A673 (cell line): ENCODE measurements at regions not wholly inside any gene's neighbourhood (a gene's known extent, or its start where the extent isn't known, plus 50 kb on each side); places are given as distances from the start of the nearest gene placed in this dataset.

Experiments
- BruUV-seq: library from RNA; stranded (reverse); fragments of 400-500 nt; replicated peaks from 2 replicates; lab custom pipeline; 2021; lab: Mats Ljungman, UMichigan
- CTCF ChIA-PET: fragments of 300-600 bp; sonication (Branson Sonifier 250); formaldehyde crosslinking; loops from one replicate; lab custom pipeline; 2022; ENCODE audit warnings: antibody characterized with exemption; lab: Charles Lee
- POLR2A ChIA-PET: fragments of 300-600 bp; sonication (Branson Sonifier 250); formaldehyde crosslinking; loops from one replicate; lab custom pipeline; 2022; ENCODE audit warnings: antibody characterized with exemption; ENCODE audit not compliant: low non-redundant PET; lab: Charles Lee
- DNase-seq: peaks from one replicate; pipeline ENCODE4 v3.0.0-alpha.2; 2015; ENCODE audit warnings: low spot score
- H3K27ac ChIP-seq: fragments of 200-600 bp; sonication (generic); 2 replicates; pipeline ENCODE4 v1.5.1; 2016; ENCODE audit warnings: mixed run types, low read depth, mild to moderate bottlenecking, mixed read lengths, antibody characterized with exemption, low read length; ENCODE audit not compliant: poor library complexity, severe bottlenecking
- H3K27me3 ChIP-seq: fragments of 200-600 bp; sonication (generic); replicated peaks from 2 replicates; pipeline ENCODE4 v1.6.1; 2017; ENCODE audit warnings: mixed run types, low read depth, mild to moderate bottlenecking, mixed read lengths, antibody characterized with exemption, low read length; ENCODE audit not compliant: insufficient read depth, poor library complexity
- H3K36me3 ChIP-seq: fragments of 200-600 bp; sonication (generic); 2 replicates; pipeline ENCODE4 v1.6.1; 2016; ENCODE audit warnings: mixed run types, mild to moderate bottlenecking, mixed read lengths, antibody characterized with exemption, low read length; ENCODE audit not compliant: insufficient read depth, poor library complexity, severe bottlenecking
- H3K4me1 ChIP-seq: fragments of 200-600 bp; sonication (generic); 2 replicates; pipeline ENCODE4 v1.6.1; 2017; ENCODE audit warnings: mixed run types, mild to moderate bottlenecking, mixed read lengths, antibody characterized with exemption, low read length; ENCODE audit not compliant: insufficient read depth, poor library complexity, severe bottlenecking
- H3K4me3 ChIP-seq: fragments of 200-600 bp; sonication (generic); 2 replicates; pipeline ENCODE4 v1.5.1; 2016; ENCODE audit warnings: low read depth, mixed run types, mild to moderate bottlenecking, mixed read lengths, low read length; ENCODE audit not compliant: poor library complexity, severe bottlenecking
- H3K9me3 ChIP-seq: fragments of 200-600 bp; sonication (generic); 2 replicates; pipeline ENCODE4 v1.6.1; 2016; ENCODE audit warnings: mixed run types, low read depth, mild to moderate bottlenecking, mixed read lengths, antibody characterized with exemption, low read length; ENCODE audit not compliant: poor library complexity, severe bottlenecking
- EZH2 ChIP-seq: fragments of 200-600 bp; sonication (generic); IDR thresholded peaks from 2 replicates; pipeline ENCODE4 v1.6.1; 2017; ENCODE audit warnings: borderline replicate concordance, low read depth, mild to moderate bottlenecking, mixed read lengths, antibody characterized with exemption, low read length; ENCODE audit not compliant: poor library complexity, severe bottlenecking
- intact Hi-C: fragments of 100-400 bp; cut with micrococcal nuclease; formaldehyde crosslinking; loops from one replicate; pipeline ENCODE4 v1.10.0; 2022; ENCODE audit not compliant: unreplicated experiment
- TF ChIP-seq, protein P1 (sequence below): fragments of 300-800, 200-600 bp; sonication (generic); conservative IDR thresholded peaks from 2 replicates; pipeline ENCODE4 v1.5.1; 2017; ENCODE audit warnings: low read depth, mild to moderate bottlenecking, antibody characterized with exemption, low read length, moderate library complexity, mixed read lengths

DNA sequence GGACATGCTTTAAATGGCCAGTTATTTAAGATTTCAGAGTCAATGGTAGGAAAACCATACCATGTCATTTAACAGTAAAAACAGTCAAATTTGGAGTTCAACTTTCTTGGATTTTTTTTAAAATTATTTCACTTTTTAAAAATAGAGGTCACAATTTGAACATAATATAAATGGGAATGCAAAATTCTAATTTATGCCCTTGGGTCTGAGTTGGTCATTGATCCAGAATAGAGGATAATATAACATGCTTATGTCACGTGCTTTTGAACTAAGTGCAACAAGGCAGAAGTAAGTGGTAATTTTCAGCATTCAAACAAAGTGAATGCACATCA is 113.1 kb upstream of the SLC35F3 start:
- BruUV-seq: no TSS peak
- Histone ChIP-seq H3K27me3 (no peaks in the 10 kb centered on the region), H3K36me3 (no peaks in the 10 kb centered on the region), H3K9me3 (no peaks in the 10 kb centered on the region), H3K4me3 (no peak overlapping the region), H3K27ac (no peak overlapping the region), H3K4me1 (no peaks in the 10 kb centered on the region)
- TF ChIP-seq, protein P1, sequence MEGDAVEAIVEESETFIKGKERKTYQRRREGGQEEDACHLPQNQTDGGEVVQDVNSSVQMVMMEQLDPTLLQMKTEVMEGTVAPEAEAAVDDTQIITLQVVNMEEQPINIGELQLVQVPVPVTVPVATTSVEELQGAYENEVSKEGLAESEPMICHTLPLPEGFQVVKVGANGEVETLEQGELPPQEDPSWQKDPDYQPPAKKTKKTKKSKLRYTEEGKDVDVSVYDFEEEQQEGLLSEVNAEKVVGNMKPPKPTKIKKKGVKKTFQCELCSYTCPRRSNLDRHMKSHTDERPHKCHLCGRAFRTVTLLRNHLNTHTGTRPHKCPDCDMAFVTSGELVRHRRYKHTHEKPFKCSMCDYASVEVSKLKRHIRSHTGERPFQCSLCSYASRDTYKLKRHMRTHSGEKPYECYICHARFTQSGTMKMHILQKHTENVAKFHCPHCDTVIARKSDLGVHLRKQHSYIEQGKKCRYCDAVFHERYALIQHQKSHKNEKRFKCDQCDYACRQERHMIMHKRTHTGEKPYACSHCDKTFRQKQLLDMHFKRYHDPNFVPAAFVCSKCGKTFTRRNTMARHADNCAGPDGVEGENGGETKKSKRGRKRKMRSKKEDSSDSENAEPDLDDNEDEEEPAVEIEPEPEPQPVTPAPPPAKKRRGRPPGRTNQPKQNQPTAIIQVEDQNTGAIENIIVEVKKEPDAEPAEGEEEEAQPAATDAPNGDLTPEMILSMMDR: no peak
- TF ChIP-seq EZH2: no peak
- no peak for DNase-seq
- intact Hi-C loops: loop anchor here (2.0 to 10.0 kb wide), 5 partner anchors 273 to 427 kb away; no protein-coding TSS in a partner anchor
- POLR2A ChIA-PET: no interaction called here
- CTCF ChIA-PET: interaction anchor here (1.1 to 2.1 kb wide), 2 partner anchors 275 to 350 kb away, joined by 4 to 19 read pairs; no protein-coding TSS in a partner anchor

DNA sequence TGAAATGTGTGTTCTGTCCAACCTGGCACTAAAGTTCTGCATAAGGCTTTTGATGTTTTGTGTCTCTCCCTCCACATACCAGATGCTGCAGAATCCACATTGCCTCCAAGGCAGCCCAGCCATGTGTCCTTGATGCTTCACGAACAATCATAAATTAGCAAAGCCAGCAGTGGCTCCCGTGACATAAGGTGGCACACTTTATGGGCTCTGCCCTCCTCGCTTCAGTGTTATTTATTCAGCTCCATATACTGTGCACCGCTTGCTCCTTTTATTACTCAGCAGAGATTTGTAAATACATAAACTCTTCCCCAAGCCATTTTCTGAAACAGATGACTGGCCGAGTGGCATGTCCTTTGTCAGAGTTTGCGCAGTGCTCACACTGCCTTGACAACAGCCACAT is 112.8 kb upstream of the SLC35F3 start:
- Histone ChIP-seq H3K36me3 (no peaks in the 10 kb centered on the region), H3K9me3 (no peaks in the 10 kb centered on the region), H3K27ac (no peak overlapping the region), H3K4me1 (no peaks in the 10 kb centered on the region), H3K4me3 (no peak overlapping the region), H3K27me3 (no peaks in the 10 kb centered on the region)
- TF ChIP-seq, protein P1: no peak
- TF ChIP-seq EZH2: no peak
- ChIA-PET POLR2A (no interaction called here), CTCF (interaction anchor here (2.1 kb wide), 1 partner anchor 350 kb away, joined by 19 read pairs; no protein-coding TSS in a partner anchor)
- intact Hi-C loops: loop anchor here (2.0 to 10.0 kb wide), 5 partner anchors 273 to 427 kb away; no protein-coding TSS in a partner anchor
- no peak for DNase-seq
- BruUV-seq: no TSS peak

DNA sequence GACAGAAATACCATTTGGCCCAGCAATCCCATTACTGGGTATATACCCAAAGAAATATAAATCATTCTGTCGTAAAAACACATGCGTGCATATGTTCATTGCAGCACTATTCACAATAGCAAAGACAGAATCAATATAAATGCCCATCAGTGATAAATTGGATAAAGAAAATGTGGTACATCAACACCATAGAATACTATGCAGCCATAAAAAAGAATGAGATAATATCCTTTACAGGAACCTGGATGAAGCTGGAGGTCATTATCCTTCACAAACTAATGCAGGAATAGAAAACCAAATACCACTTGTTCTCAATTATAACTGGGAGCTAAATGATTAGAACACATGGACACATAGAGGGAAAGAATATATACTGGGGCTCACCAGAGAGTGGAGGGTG is 109.6 kb upstream of the SLC35F3 start:
- ChIA-PET POLR2A (no interaction called here), CTCF (no interaction called here)
- intact Hi-C loops: loop anchor here (5.0 to 10.0 kb wide), 4 partner anchors 270 to 430 kb away; no protein-coding TSS in a partner anchor
- H3K4me3 ChIP-seq: no peak overlapping the region
- H3K9me3 ChIP-seq: no peaks in the 10 kb centered on the region
- H3K4me1 ChIP-seq: no peaks in the 10 kb centered on the region
- TF ChIP-seq EZH2: no peak
- TF ChIP-seq, protein P1: no peak
- H3K27ac ChIP-seq: no peak overlapping the region
- H3K27me3 ChIP-seq: no peaks in the 10 kb centered on the region
- BruUV-seq: no TSS peak
- no peaks in the 10 kb centered on the region for H3K36me3 ChIP-seq
- no peak for DNase-seq
